ENCODE measurements at regions not wholly inside any gene's neighbourhood (a gene's known extent, or its start where the extent isn't known, plus 50 kb on each side); places are given as distances from the start of the nearest gene placed in this dataset.

- TF ChIP-seq CTCF (IDR thresholded peaks at IDR 0.05) (no peak), POLR2A (IDR thresholded peaks at IDR 0.05) (no peak)
Observed at GRCh38 chr11:24386546-24387397, 110.1 kb upstream of the LUZP2 start.
